ENCODE measurements at regions not wholly inside any gene's neighbourhood (a gene's known extent, or its start where the extent isn't known, plus 50 kb on each side); places are given as distances from the start of the nearest gene placed in this dataset.

- DNase-seq (ENCODE audit: low read depth): no peak
- no peak for TF ChIP-seq CTCF (IDR thresholded peaks at IDR 0.05; ENCODE audit: low read depth, low read length)
- TF ChIP-seq MYC (IDR thresholded peaks at IDR 0.05; ENCODE audit: low read depth, low read length): no peak
- TF ChIP-seq POLR2A (IDR thresholded peaks at IDR 0.05; ENCODE audit: extremely low read depth, insufficient read length): no peak
- TF ChIP-seq MAX (IDR thresholded peaks at IDR 0.05; ENCODE audit: low read depth, low read length): no peak
- no peak overlapping the region for H3K4me3 ChIP-seq (ENCODE audit: low read depth, low read length)
Observed at GRCh38 chr3:74542441-74542840, 72.0 kb downstream of the CNTN3 start.

GRCh38 chr3:74539876-74540275 lies 74.6 kb downstream of the CNTN3 start:
- TF ChIP-seq POLR2A (IDR thresholded peaks at IDR 0.05; ENCODE audit: extremely low read depth, insufficient read length) (no peak), MYC (IDR thresholded peaks at IDR 0.05; ENCODE audit: low read depth, low read length) (no peak), MAX (IDR thresholded peaks at IDR 0.05; ENCODE audit: low read depth, low read length) (no peak), CTCF (IDR thresholded peaks at IDR 0.05; ENCODE audit: low read depth, low read length) (no peak)
- H3K4me3 ChIP-seq (ENCODE audit: low read depth, low read length): no peak overlapping the region
- DNase-seq (ENCODE audit: low read depth): no peak

- TF ChIP-seq MYC (IDR thresholded peaks at IDR 0.05; ENCODE audit: low read depth, low read length) (no peak), MAX (IDR thresholded peaks at IDR 0.05; ENCODE audit: low read depth, low read length) (no peak), CTCF (IDR thresholded peaks at IDR 0.05; ENCODE audit: low read depth, low read length) (no peak), POLR2A (IDR thresholded peaks at IDR 0.05; ENCODE audit: extremely low read depth, insufficient read length) (no peak)
- DNase-seq (ENCODE audit: low read depth): no peak
- no peak overlapping the region for H3K4me3 ChIP-seq (ENCODE audit: low read depth, low read length)
Observed at GRCh38 chr3:74538669-74539068, 75.8 kb downstream of the CNTN3 start.

GRCh38 chr3:74537857-74538256 lies 76.6 kb downstream of the CNTN3 start:
- no peak for DNase-seq (ENCODE audit: low read depth)
- no peak for TF ChIP-seq MAX (IDR thresholded peaks at IDR 0.05; ENCODE audit: low read depth, low read length)
- no peak for TF ChIP-seq POLR2A (IDR thresholded peaks at IDR 0.05; ENCODE audit: extremely low read depth, insufficient read length)
- TF ChIP-seq CTCF (IDR thresholded peaks at IDR 0.05; ENCODE audit: low read depth, low read length): no peak
- no peak overlapping the region for H3K4me3 ChIP-seq (ENCODE audit: low read depth, low read length)

GRCh38 chr3:74537164-74537563 lies 77.3 kb downstream of the CNTN3 start:
- H3K4me3 ChIP-seq (ENCODE audit: low read depth, low read length): no peak overlapping the region
- no peak for DNase-seq (ENCODE audit: low read depth)
- TF ChIP-seq MYC (IDR thresholded peaks at IDR 0.05; ENCODE audit: low read depth, low read length) (no peak), CTCF (IDR thresholded peaks at IDR 0.05; ENCODE audit: low read depth, low read length) (no peak), MAX (IDR thresholded peaks at IDR 0.05; ENCODE audit: low read depth, low read length) (no peak), POLR2A (IDR thresholded peaks at IDR 0.05; ENCODE audit: extremely low read depth, insufficient read length) (no peak)

- H3K4me3 ChIP-seq (ENCODE audit: low read depth, low read length): no peak overlapping the region
- no peak for DNase-seq (ENCODE audit: low read depth)
- no peak for TF ChIP-seq POLR2A (IDR thresholded peaks at IDR 0.05; ENCODE audit: extremely low read depth, insufficient read length)
- TF ChIP-seq MAX (IDR thresholded peaks at IDR 0.05; ENCODE audit: low read depth, low read length): no peak
- TF ChIP-seq MYC (IDR thresholded peaks at IDR 0.05; ENCODE audit: low read depth, low read length): no peak
- no peak for TF ChIP-seq CTCF (IDR thresholded peaks at IDR 0.05; ENCODE audit: low read depth, low read length)
Observed at GRCh38 chr3:74535281-74535680, 79.2 kb downstream of the CNTN3 start.
